ENCODE measurements at regions not wholly inside any gene's neighbourhood (a gene's known extent, or its start where the extent isn't known, plus 50 kb on each side); places are given as distances from the start of the nearest gene placed in this dataset.

GRCh38 chr1:94707321-94708298 is 112.5 kb upstream of the SLC44A3 start:
- DNase-seq (ENCODE audit: low read depth): no peak

GRCh38 chr1:94702442-94702815 is 117.7 kb upstream of the SLC44A3 start:
- DNase-seq (ENCODE audit: low read depth): peak; percentile 35

- DNase-seq (ENCODE audit: low read depth): no peak
Measured at GRCh38 chr1:94701796-94702441, 118.2 kb upstream of the SLC44A3 start.

- peak; percentile 88 for DNase-seq (ENCODE audit: low read depth)
Measured at GRCh38 chr1:94698759-94699502, 121.2 kb upstream of the SLC44A3 start.

- DNase-seq (ENCODE audit: low read depth): peak; percentile 52
Measured at GRCh38 chr1:94698356-94698755, 121.8 kb upstream of the SLC44A3 start.

DNA sequence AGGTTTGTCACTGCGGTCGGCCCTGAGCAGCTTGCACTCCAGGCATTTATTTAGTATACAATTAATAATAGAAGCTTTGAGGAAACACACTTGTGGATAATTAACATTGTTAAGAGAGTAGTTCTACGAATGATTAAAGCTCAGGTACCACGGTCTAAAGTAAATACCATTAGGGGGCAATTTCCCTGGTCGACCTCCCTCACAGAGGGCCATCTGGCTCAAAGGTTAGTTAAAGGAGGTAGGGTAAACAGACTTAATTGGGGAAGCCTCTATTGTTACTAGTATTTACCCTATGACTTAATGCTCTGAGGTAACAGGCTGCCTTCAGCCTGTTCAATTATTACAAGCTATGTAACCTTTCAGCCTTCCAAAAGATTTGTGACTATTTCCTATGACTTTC is 122.3 kb upstream of the SLC44A3 start:
- DNase-seq (ENCODE audit: low read depth): no peak

GRCh38 chr1:94694226-94694915 is 125.8 kb upstream of the SLC44A3 start:
- no peak for DNase-seq (ENCODE audit: low read depth)

DNA sequence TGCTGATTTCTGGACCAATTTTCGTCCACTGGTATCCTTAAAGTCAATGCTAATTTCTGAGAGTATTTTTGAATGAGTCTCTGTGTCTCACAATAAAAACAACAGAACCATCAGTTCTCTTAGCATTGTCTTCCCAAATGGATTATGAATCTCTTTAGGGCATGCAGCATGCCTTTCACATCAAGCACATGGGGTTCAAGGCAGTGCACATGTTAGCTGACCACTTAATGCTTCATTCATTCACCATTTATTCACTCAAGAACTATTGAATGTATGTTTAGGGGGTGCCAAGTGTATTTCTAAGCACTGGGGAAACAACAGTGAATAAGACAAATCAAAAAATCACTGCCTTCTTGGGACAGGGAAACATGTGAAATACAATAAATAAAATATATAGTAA is 126.7 kb upstream of the SLC44A3 start:
- DNase-seq (ENCODE audit: low read depth): no peak

GRCh38 chr1:94693029-94693428 is 127.1 kb upstream of the SLC44A3 start:
- no peak for DNase-seq (ENCODE audit: low read depth)

DNA sequence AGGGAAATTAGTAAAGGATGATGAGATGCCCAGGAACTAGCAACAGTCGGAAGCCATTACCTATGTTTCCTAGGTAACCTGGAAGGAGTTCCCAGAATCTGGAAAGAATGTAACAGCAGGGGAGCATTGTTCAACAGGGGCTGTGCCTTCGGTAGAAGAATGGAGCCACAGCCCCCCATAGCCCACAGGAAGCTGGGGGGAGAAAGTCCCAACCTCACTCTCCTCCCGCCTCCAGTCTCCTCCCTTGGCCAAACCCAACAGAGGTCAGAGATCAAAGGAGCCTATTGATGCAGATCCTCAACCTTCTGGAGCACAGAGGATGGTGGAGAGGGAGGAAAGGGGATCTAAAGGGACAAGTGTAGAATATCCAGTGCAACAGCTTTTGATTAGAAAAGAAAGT is 131.5 kb upstream of the SLC44A3 start:
- DNase-seq (ENCODE audit: low read depth): no peak

DNA sequence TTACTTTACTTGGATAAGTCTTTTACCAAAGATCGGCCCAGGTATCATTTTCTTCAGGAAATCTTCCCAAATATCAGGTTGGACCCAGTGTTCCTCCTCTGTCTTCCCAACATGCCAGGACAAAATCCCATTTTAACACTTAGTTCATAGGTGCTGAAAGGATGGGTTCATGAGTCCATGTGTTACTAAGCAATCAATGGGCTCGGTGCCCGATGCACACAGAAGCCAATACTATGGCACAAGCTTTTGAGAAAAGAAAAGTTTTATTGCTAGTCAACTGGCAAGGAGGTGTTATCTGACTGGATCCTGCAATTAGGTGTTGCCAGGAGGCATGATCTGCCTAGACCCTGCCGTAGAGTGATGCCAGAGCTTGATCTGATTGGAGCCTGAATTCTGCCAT is 133.3 kb upstream of the SLC44A3 start:
- DNase-seq (ENCODE audit: low read depth): no peak

DNA sequence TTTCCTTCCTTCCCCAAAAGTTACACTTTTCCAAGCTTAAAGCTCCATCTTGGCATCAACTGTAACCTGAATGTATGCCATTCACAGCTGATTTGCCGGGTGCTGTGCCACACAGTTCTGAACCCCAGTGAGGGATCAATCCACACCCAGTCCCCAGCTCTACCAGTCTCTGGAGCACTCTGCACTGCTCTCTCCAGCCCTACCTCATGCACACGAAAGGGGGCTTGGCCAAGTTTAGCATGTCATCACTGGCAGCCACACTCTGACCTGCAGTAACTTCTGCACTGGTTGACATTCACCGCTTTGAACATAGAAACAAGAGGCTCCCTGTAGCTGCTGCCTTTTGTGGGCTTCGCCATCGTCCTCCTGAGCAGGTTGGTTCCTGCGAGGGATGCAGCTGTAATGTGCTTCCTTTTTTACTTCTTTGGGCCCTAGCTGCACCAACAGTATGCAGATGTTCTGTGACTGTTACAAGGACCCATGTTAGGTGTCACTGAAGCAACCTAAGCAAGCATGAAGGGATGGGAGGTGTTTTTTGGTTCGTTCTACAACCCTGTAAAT is 135.4 kb upstream of the SLC44A3 start:
- DNase-seq (ENCODE audit: low read depth): no peak

- DNase-seq (ENCODE audit: low read depth): no peak
Measured at GRCh38 chr1:94683886-94684285, 136.3 kb upstream of the SLC44A3 start.

DNA sequence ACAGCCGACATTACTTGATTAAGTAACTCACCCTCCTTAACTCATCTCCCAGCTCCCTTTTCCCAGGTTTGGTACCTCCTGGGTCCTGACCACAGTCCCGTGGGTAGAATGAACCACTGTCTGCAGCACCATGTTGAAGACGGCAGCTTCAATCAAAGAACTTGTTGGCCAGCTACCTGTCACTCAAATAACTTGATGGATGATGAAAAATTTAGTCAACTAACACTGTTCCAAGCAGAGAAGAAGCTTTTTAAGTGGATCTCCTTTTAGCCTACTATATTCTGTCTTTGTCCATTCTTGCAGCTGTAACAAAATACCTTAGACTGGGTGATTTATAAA is 138.4 kb upstream of the F3 start:
- DNase-seq (ENCODE audit: low read depth): no peak

GRCh38 chr1:94679332-94680038 is 137.9 kb upstream of the F3 start:
- DNase-seq (ENCODE audit: low read depth): peak; percentile 95

- DNase-seq (ENCODE audit: low read depth): no peak
Measured at GRCh38 chr1:94678202-94678848, 136.8 kb upstream of the F3 start.

GRCh38 chr1:94677714-94678113 is 136.2 kb upstream of the F3 start:
- no peak for DNase-seq (ENCODE audit: low read depth)

GRCh38 chr1:94677087-94677486 is 135.5 kb upstream of the F3 start:
- DNase-seq (ENCODE audit: low read depth): no peak

DNA sequence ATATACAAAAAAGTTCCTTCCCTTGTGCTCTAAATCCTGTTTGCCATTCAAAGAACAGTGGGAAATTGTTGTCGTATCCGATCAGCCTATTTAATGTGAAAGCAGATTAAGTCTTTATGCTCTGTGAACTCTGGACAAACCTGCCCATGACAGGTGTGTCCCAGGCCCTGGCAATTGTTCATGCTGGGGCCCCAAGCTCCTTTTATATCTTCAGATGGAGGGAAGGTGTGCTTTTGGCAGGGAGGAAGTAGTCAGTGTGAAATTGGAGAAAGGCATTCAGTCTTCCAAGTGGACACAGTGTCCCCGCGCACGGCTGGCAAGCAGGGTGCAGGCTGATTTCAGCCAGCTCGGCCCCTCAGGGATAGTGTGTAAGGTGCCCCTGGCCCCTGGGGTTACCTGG is 135.1 kb upstream of the F3 start:
- DNase-seq (ENCODE audit: low read depth): no peak

GRCh38 chr1:94675373-94675772 is 133.8 kb upstream of the F3 start:
- peak; percentile 88 for DNase-seq (ENCODE audit: low read depth)

- DNase-seq (ENCODE audit: low read depth): no peak
Measured at GRCh38 chr1:94674876-94675275, 133.3 kb upstream of the F3 start.

Data from amniotic epithelial cell (primary cell).